Mesenchymal stem cell (in vitro differentiated cells and primary cell): ENCODE measurements at regions not wholly inside any gene's neighbourhood (a gene's known extent, or its start where the extent isn't known, plus 50 kb on each side); places are given as distances from the start of the nearest gene placed in this dataset.

Source experiments
- DNase-seq: peaks from one replicate; pipeline ENCODE4 v3.0.0-alpha.2; 2013
- H2AFZ ChIP-seq: one replicate; pipeline ENCODE4 v1.6.1; 2013; ENCODE audit warnings: low read depth, mild to moderate bottlenecking, control low read depth, inconsistent platforms, low read length, moderate library complexity
- H2AK5ac ChIP-seq: 2 replicates; pipeline ENCODE4 v1.6.1; 2013; ENCODE audit warnings: low read length, moderate library complexity, mild to moderate bottlenecking, inconsistent platforms; ENCODE audit not compliant: severe bottlenecking
- H2BK120ac ChIP-seq: one replicate; pipeline ENCODE4 v1.6.1; 2013; ENCODE audit warnings: low read depth, mild to moderate bottlenecking, inconsistent platforms, low read length, moderate library complexity
- H2BK12ac ChIP-seq, 2 experiments: one replicate each; pipeline ENCODE4 v1.6.1; 2013; ENCODE audit warnings: inconsistent platforms in 2 of 2, low read length in 2 of 2, mild to moderate bottlenecking in 2 of 2, moderate library complexity in 2 of 2, control low read depth in 1 of 2
- H2BK15ac ChIP-seq: one replicate; pipeline ENCODE4 v1.6.1; 2013; ENCODE audit warnings: mild to moderate bottlenecking, low read depth, inconsistent platforms; ENCODE audit not compliant: poor library complexity, severe bottlenecking
- H2BK5ac ChIP-seq: 2 replicates; pipeline ENCODE4 v1.6.1; 2013; ENCODE audit warnings: low read depth, mild to moderate bottlenecking, low read length, control low read depth, inconsistent platforms; ENCODE audit not compliant: poor library complexity, severe bottlenecking
- H3K14ac ChIP-seq, 2 experiments: one replicate each; pipeline ENCODE4 v1.6.1; 2013; ENCODE audit warnings: inconsistent platforms in 2 of 2, low read length in 2 of 2, control low read depth in 1 of 2, mild to moderate bottlenecking in 1 of 2, moderate library complexity in 1 of 2
- H3K18ac ChIP-seq, 2 experiments: one replicate each; pipeline ENCODE4 v1.6.1; 2013; ENCODE audit warnings: inconsistent platforms in 2 of 2, low read length in 2 of 2, control low read depth in 1 of 2, low read depth in 1 of 2, mild to moderate bottlenecking in 1 of 2
- H3K23ac ChIP-seq, 2 experiments: one replicate each; pipeline ENCODE4 v1.6.1; 2013; ENCODE audit warnings: inconsistent platforms in 2 of 2, low read length in 2 of 2, mild to moderate bottlenecking in 2 of 2, moderate library complexity in 2 of 2, control low read depth in 1 of 2
- H3K27ac ChIP-seq: 2 replicates; pipeline ENCODE4 v1.5.1; 2013; ENCODE audit warnings: mild to moderate bottlenecking, moderate library complexity, low read length, control low read depth, inconsistent platforms; ENCODE audit not compliant: poor library complexity, severe bottlenecking
- H3K27me3 ChIP-seq, 2 experiments: 2 replicates each; pipeline versions ENCODE4 v1.6.1 to v1.7.0; 2013; ENCODE audit warnings: low read length in 2 of 2, mild to moderate bottlenecking in 2 of 2, moderate library complexity in 2 of 2, control low read depth in 1 of 2, inconsistent platforms in 1 of 2; ENCODE audit not compliant: control insufficient read depth in 1 of 2, insufficient read depth in 1 of 2
- H3K36me3 ChIP-seq, 2 experiments: 2 replicates each; pipeline versions ENCODE4 v1.6.1 to v1.7.0; 2013; ENCODE audit warnings: low read length in 2 of 2, control low read depth in 1 of 2, inconsistent platforms in 1 of 2, low read depth in 1 of 2, mild to moderate bottlenecking in 1 of 2; ENCODE audit not compliant: insufficient read depth in 2 of 2, control insufficient read depth in 1 of 2
- H3K4ac ChIP-seq, 2 experiments: one replicate each; pipeline ENCODE4 v1.6.1; 2013; ENCODE audit warnings: inconsistent platforms in 2 of 2, low read length in 2 of 2, mild to moderate bottlenecking in 2 of 2, moderate library complexity in 2 of 2, control low read depth in 1 of 2, low read depth in 1 of 2
- H3K4me1 ChIP-seq: 2 replicates; pipeline ENCODE4 v1.6.1; 2013; ENCODE audit warnings: low read depth, low read length, control low read depth; ENCODE audit not compliant: control insufficient read depth, insufficient read depth
- H3K4me2 ChIP-seq: 2 replicates; pipeline ENCODE4 v1.6.1; 2013; ENCODE audit warnings: low read length, mild to moderate bottlenecking, inconsistent platforms; ENCODE audit not compliant: poor library complexity, severe bottlenecking
- H3K4me3 ChIP-seq, 2 experiments: 2 replicates each; pipeline versions ENCODE4 v1.5.1 to v1.7.0; 2013; ENCODE audit warnings: low read length in 2 of 2, mild to moderate bottlenecking in 2 of 2, control low read depth in 1 of 2, low read depth in 1 of 2; ENCODE audit not compliant: insufficient read depth in 1 of 2
- H3K79me1 ChIP-seq: replicated peaks from 2 replicates; pipeline ENCODE4 v1.6.1; 2013; ENCODE audit warnings: mild to moderate bottlenecking, control low read depth, low read length, inconsistent platforms; ENCODE audit not compliant: poor library complexity, severe bottlenecking
- H3K9ac ChIP-seq: 2 replicates; pipeline ENCODE4 v1.7.0; 2013; ENCODE audit warnings: mild to moderate bottlenecking, low read length, moderate library complexity
- H3K9me3 ChIP-seq: 2 replicates; pipeline ENCODE4 v1.7.0; 2013; ENCODE audit warnings: mild to moderate bottlenecking, low read length; ENCODE audit not compliant: control insufficient read depth
- H4K8ac ChIP-seq: one replicate; pipeline ENCODE4 v1.6.1; 2013; ENCODE audit warnings: inconsistent platforms, mild to moderate bottlenecking, low read length, moderate library complexity
- H4K91ac ChIP-seq: one replicate; pipeline ENCODE4 v1.6.1; 2013; ENCODE audit warnings: mild to moderate bottlenecking, low read length, inconsistent platforms
- WGBS: methylation state at CpG from one replicate; pipeline ENCODE4 v1.1.7; 2013; ENCODE audit warnings: mixed read lengths; 5-methylcytosine and 5-hydroxymethylcytosine counted together

DNA sequence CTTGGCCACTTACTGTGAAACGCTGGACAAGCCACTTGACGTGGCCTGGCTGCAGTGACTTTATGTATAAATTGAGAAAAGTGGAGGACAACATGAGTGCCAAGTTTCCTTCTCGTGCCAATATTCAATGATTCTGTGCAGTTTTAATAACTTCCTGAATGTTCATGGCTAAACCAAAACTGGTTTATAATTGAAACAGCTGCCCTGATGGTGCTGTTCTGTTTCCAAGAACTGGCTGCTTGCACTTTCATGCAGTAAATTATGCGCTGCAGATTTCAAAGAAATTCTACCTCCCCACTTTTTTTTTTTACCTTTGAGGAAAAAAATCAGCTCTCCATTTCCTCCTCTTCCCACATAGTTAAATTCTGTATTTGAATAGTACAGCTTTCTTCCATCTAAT is 205.2 kb upstream of the CASK start:
- no peak overlapping the region for H3K27ac ChIP-seq
- no peak overlapping the region for H2BK15ac ChIP-seq
- WGBS = 88% methylated on average over 3 of the region's 4 CpGs
- H3K4ac ChIP-seq = no peak overlapping the region
- no peak overlapping the region for H2BK5ac ChIP-seq
- no peaks in the 10 kb centered on the region for H3K79me1 ChIP-seq
- H3K4me1 ChIP-seq = no peaks in the 10 kb centered on the region
- no peak overlapping the region for H2BK120ac ChIP-seq
- H3K9ac ChIP-seq = no peak overlapping the region
- DNase-seq = no peak
- H3K4me2 ChIP-seq = no peak overlapping the region
- H2AK5ac ChIP-seq = no peak overlapping the region
- no peak overlapping the region for H2BK12ac ChIP-seq
- H3K4me3 ChIP-seq = no peak overlapping the region
- no peak overlapping the region for H3K23ac ChIP-seq
- no peak overlapping the region for H3K14ac ChIP-seq
- no peak overlapping the region for H2AFZ ChIP-seq
- no peaks in the 10 kb centered on the region for H3K36me3 ChIP-seq
- H3K27me3 ChIP-seq = peaks cover 0 to 13% of the 10 kb centered on the region in 2 experiments
- no peak overlapping the region for H4K8ac ChIP-seq
- no peak overlapping the region for H3K18ac ChIP-seq
- no peak overlapping the region for H4K91ac ChIP-seq
- peaks cover 6% of the 10 kb centered on the region for H3K9me3 ChIP-seq

DNA sequence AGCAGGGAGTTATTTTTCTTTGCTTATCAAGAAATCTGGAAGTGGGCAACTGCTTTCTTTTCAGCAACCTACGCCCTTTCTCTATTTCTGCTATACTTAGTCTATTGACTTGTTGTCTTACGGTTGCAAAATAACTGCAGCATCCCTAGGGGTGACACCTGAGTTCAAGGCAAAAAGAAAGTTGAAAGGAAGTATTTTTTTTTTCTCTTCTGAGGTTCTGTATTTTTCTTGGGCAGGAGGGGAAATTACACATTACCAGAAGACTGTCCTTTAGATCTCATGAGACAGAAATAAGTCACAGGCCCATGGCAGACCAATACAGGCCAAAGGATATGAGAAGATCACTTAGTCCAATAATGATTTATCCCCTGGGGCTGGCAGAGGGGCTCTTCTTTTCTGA is 204.7 kb upstream of the CASK start:
- Histone ChIP-seq H4K8ac (no peak overlapping the region), H2BK120ac (no peak overlapping the region), H3K79me1 (no peaks in the 10 kb centered on the region), H2BK5ac (no peak overlapping the region), H3K14ac (no peak overlapping the region), H3K27ac (no peak overlapping the region), H3K4me3 (no peak overlapping the region), H4K91ac (no peak overlapping the region), H3K23ac (no peak overlapping the region), H2BK15ac (no peak overlapping the region), H3K18ac (no peak overlapping the region), H3K9me3 (peaks cover 5% of the 10 kb centered on the region), H3K9ac (no peak overlapping the region), H2BK12ac (no peak overlapping the region), H3K36me3 (no peaks in the 10 kb centered on the region), H2AFZ (no peak overlapping the region), H3K27me3 (peaks cover 0 to 14% of the 10 kb centered on the region in 2 experiments), H3K4me2 (no peak overlapping the region), H3K4ac (no peak overlapping the region), H3K4me1 (no peaks in the 10 kb centered on the region), H2AK5ac (no peak overlapping the region)
- WGBS = 100% methylated on average over 1 of the region's 2 CpGs
- DNase-seq = no peak

DNA sequence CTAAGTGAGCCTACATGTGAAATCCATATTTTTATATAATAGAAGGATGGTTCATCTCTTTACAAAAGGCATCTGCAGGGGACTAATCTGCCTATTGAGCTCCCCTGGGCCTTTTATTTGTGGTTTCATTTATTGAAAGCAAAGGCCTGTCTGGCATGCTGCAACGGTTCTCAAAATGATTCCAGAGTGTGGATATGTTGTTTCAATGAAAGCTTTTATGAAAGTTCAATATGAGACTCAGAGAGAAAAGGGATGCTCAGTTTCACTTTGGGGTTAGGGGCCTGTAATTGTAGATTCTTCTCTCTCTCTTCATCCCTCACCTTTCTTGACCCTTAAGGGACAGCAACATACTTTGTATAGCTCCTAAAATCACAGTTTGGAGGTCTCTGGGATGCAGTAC is 204.2 kb upstream of the CASK start:
- no peak overlapping the region for H3K18ac ChIP-seq

DNA sequence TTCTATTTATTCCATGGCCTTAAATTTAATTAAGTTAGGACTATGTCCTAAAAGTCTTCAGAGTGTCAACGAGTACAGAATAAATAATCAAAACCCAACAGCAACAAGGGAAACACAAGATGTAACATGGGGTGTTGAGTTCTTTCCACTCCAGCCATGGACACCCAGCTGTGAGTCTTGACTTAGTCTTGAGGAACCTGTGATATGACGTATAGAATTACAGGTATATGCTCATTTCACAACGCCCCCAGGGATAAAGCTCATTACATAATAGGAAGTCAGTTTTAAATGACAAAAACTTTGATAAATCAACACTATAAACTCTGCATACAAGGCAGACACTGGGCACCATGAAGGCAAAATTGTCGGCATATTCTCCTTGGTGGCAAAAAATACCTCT is 200.0 kb upstream of the CASK start:
- Histone ChIP-seq H3K4ac (no peak overlapping the region), H3K27me3 (peaks cover 0 to 16% of the 10 kb centered on the region in 2 experiments), H2BK15ac (no peak overlapping the region), H3K4me1 (no peaks in the 10 kb centered on the region), H2BK120ac (no peak overlapping the region), H3K9ac (no peak overlapping the region), H3K18ac (no peak overlapping the region), H2BK5ac (no peak overlapping the region), H3K4me3 (no peak overlapping the region), H3K9me3 (peaks cover 3% of the 10 kb centered on the region), H3K79me1 (no peaks in the 10 kb centered on the region), H3K4me2 (no peak overlapping the region), H2AK5ac (no peak overlapping the region), H3K27ac (no peak overlapping the region), H4K8ac (no peak overlapping the region), H2BK12ac (no peak overlapping the region), H2AFZ (no peak overlapping the region), H3K23ac (no peak overlapping the region), H3K36me3 (no peaks in the 10 kb centered on the region), H3K14ac (no peak overlapping the region), H4K91ac (no peak overlapping the region)
- no peak for DNase-seq
- WGBS = 86% methylated on average over 3 of the region's 4 CpGs

More for the DNA sequence above, 204.2 kb upstream of the CASK start:
- Histone ChIP-seq H3K9ac (no peak overlapping the region), H3K4me2 (no peak overlapping the region), H2BK15ac (no peak overlapping the region), H2BK120ac (no peak overlapping the region), H4K8ac (no peak overlapping the region), H3K9me3 (peaks cover 3% of the 10 kb centered on the region), H3K14ac (no peak overlapping the region), H3K27me3 (peaks cover 0 to 17% of the 10 kb centered on the region in 2 experiments), H3K27ac (no peak overlapping the region), H3K4ac (no peak overlapping the region), H2AFZ (no peak overlapping the region), H3K4me3 (no peak overlapping the region), H3K79me1 (no peaks in the 10 kb centered on the region), H2BK5ac (no peak overlapping the region), H3K23ac (no peak overlapping the region), H3K4me1 (no peaks in the 10 kb centered on the region), H4K91ac (no peak overlapping the region), H2AK5ac (no peak overlapping the region), H3K36me3 (no peaks in the 10 kb centered on the region), H2BK12ac (no peak overlapping the region)
- DNase-seq = no peak
- WGBS = 50% methylated on average over 1 of the region's 1 CpG
